Natural killer cell (primary cell): ENCODE measurements at regions not wholly inside any gene's neighbourhood (a gene's known extent, or its start where the extent isn't known, plus 50 kb on each side); places are given as distances from the start of the nearest gene placed in this dataset.

ENCODE experiments used
- ATAC-seq, 3 donors: fragments of 150-1000 bp in 2 of 3; fragments of 200-7000 bp in 1 of 3; cut with Tn5 transposase; 1 replicate in 1 of 3; 2 replicates in 2 of 3; pipeline ENCODE4 v1.10.0; 2021; ENCODE audit warnings: mild to moderate bottlenecking in 2 of 3, moderate library complexity in 2 of 3
- DNase-seq, 2 donors: peaks; one replicate each; pipeline versions ENCODE4 v3.0.0 to v3.0.0-alpha.2; 2013 to 2021; ENCODE audit warnings: mixed read lengths in 1 of 2
- H3K27ac ChIP-seq: one replicate; pipeline ENCODE4 v1.5.1; 2013; ENCODE audit warnings: mild to moderate bottlenecking, low read length
- H3K27me3 ChIP-seq: one replicate; pipeline ENCODE4 v1.6.1; 2013; ENCODE audit warnings: low read length; ENCODE audit not compliant: control insufficient read depth, insufficient read depth
- H3K36me3 ChIP-seq: one replicate; pipeline ENCODE4 v1.6.1; 2013; ENCODE audit warnings: low read length; ENCODE audit not compliant: control insufficient read depth, insufficient read depth
- H3K4me1 ChIP-seq: one replicate; pipeline ENCODE4 v1.6.1; 2013; ENCODE audit warnings: low read length; ENCODE audit not compliant: control insufficient read depth, insufficient read depth
- H3K4me3 ChIP-seq: one replicate; pipeline ENCODE4 v1.5.1; 2013; ENCODE audit warnings: low read length
- H3K9me3 ChIP-seq: one replicate; pipeline ENCODE4 v1.6.1; 2013; ENCODE audit warnings: low read length; ENCODE audit not compliant: control insufficient read depth, insufficient read depth
- H3K27ac Mint-ChIP-seq, 2 donors: one replicate each; pipeline ENCODE4 v1.8.0; 2022; ENCODE audit warnings: mild to moderate bottlenecking in 2 of 2, mixed read lengths in 2 of 2, moderate library complexity in 1 of 2
- H3K27me3 Mint-ChIP-seq, 2 donors: one replicate each; pipeline ENCODE4 v1.8.0; 2022; ENCODE audit warnings: low read depth in 2 of 2, mixed read lengths in 2 of 2
- H3K36me3 Mint-ChIP-seq: one replicate; pipeline ENCODE4 v1.8.0; 2022; ENCODE audit warnings: mixed read lengths
- H3K4me1 Mint-ChIP-seq, 2 donors: one replicate each; pipeline ENCODE4 v1.8.0; 2022; ENCODE audit warnings: mixed read lengths in 2 of 2
- H3K4me3 Mint-ChIP-seq: one replicate; pipeline ENCODE4 v1.8.0; 2022; ENCODE audit warnings: mild to moderate bottlenecking, moderate library complexity, mixed read lengths
- H3K9me3 Mint-ChIP-seq, 2 donors: one replicate each; pipeline ENCODE4 v1.8.0; 2022; ENCODE audit warnings: mixed read lengths in 2 of 2
- WGBS: methylation state at CpG from one replicate; pipeline ENCODE4 v1.1.7; 2013; ENCODE audit warnings: missing lambda C conversion rate; ENCODE audit not compliant: insufficient coverage; 5-methylcytosine and 5-hydroxymethylcytosine counted together
- intact Hi-C: fragments of 100-400 bp; cut with micrococcal nuclease; formaldehyde crosslinking; loops from one replicate; pipeline ENCODE4 v1.14.2; 2022
- TF ChIP-seq, protein P1 (sequence below): fragments of 200-600 bp; IDR thresholded peaks from one replicate; pipeline ENCODE4 v1.8.0; 2022; ENCODE audit warnings: antibody characterized with exemption

GRCh38 chr13:111858571-111858970 is 208.4 kb upstream of the SOX1 start:
- no peak overlapping the region for H3K27ac Mint-ChIP-seq
- Histone ChIP-seq H3K4me1 (no peaks in the 10 kb centered on the region), H3K27me3 (no peaks in the 10 kb centered on the region), H3K9me3 (no peaks in the 10 kb centered on the region), H3K36me3 (no peaks in the 10 kb centered on the region), H3K27ac (no peak overlapping the region), H3K4me3 (no peak overlapping the region)
- TF ChIP-seq, protein P1, sequence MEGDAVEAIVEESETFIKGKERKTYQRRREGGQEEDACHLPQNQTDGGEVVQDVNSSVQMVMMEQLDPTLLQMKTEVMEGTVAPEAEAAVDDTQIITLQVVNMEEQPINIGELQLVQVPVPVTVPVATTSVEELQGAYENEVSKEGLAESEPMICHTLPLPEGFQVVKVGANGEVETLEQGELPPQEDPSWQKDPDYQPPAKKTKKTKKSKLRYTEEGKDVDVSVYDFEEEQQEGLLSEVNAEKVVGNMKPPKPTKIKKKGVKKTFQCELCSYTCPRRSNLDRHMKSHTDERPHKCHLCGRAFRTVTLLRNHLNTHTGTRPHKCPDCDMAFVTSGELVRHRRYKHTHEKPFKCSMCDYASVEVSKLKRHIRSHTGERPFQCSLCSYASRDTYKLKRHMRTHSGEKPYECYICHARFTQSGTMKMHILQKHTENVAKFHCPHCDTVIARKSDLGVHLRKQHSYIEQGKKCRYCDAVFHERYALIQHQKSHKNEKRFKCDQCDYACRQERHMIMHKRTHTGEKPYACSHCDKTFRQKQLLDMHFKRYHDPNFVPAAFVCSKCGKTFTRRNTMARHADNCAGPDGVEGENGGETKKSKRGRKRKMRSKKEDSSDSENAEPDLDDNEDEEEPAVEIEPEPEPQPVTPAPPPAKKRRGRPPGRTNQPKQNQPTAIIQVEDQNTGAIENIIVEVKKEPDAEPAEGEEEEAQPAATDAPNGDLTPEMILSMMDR = no peak
- no peaks in the 10 kb centered on the region for H3K36me3 Mint-ChIP-seq
- H3K4me3 Mint-ChIP-seq = no peak overlapping the region
- DNase-seq = no peak
- no peak for ATAC-seq
- no peaks in the 10 kb centered on the region for H3K4me1 Mint-ChIP-seq
- no peaks in the 10 kb centered on the region for H3K27me3 Mint-ChIP-seq
- intact Hi-C loops = no loop called here
- WGBS = 92% methylated on average over 14 of the region's 14 CpGs
- H3K9me3 Mint-ChIP-seq = no peaks in the 10 kb centered on the region

DNA sequence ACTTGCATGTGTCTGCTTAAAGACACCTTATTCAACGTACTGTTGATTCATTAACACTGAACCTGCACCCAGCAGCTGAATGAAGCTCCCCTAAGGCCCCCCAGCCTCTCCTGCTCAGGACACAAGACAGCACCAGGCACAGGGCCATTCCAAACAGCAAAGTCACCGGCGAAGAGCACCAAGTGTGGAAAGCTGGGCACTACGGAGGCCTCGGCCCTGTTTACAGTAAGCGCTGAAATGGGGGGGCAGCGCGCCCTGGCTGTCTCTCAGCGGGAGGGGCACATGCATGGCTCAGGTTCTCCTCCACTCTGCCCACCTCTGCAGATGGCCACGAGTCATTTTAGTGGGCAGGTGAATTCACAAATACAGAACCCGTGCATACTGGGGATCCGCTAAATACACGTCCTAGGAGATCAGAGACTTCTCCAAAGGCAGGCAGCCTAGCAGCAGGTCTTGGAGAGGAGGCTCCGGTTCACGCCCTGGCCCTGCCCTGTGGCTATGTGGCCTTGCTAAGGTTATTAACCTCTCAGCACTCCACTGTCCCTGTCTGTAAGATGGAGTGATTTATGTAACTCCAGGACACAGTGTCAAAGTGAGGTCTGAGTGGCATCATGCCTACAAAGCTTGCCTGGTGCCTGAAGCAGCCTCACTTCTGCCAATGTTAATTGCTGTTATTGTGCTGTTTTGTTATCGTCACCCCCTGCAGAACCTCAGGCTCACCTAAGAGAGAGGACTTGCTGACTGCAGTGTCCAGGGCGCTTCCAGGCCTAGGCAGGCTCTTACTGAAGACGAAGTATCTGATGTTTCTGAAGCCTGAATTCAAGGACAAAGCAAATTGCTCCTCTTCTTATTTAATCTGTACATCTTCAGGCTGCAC is 207.4 kb upstream of the SOX1 start:
- H3K4me1 ChIP-seq = no peaks in the 10 kb centered on the region
- 84% methylated on average over 18 of the region's 18 CpGs for WGBS
- no peaks in the 10 kb centered on the region for H3K9me3 Mint-ChIP-seq

DNA sequence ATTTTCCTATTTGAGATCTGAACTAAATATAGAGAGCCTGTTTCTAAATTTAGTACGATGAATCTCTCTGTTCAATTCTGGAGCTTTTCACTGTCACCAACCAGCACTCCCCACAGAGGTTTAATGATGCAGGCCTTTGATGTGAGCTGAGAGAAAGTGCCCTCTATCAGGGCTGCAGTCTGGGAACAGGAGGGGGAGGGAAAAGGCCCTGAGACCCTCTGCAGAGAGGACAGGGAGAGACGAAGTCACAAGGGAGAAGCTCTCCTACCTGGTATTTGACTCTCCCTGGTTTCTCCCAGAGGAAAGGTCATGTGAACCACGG is 206.8 kb upstream of the SOX1 start:
- DNase-seq (no peak), ATAC-seq (no peak)
- intact Hi-C loops = no loop called here
- Histone ChIP-seq H3K9me3 (no peaks in the 10 kb centered on the region), H3K27ac (no peak overlapping the region), H3K4me1 (no peaks in the 10 kb centered on the region), H3K4me3 (no peak overlapping the region), H3K27me3 (no peaks in the 10 kb centered on the region), H3K36me3 (no peaks in the 10 kb centered on the region)
- Mint-ChIP-seq H3K36me3 (no peaks in the 10 kb centered on the region), H3K27me3 (no peaks in the 10 kb centered on the region), H3K4me1 (no peaks in the 10 kb centered on the region), H3K9me3 (no peaks in the 10 kb centered on the region), H3K4me3 (no peak overlapping the region), H3K27ac (no peak overlapping the region)
- TF ChIP-seq, protein P1 = no peak
- WGBS = 60% methylated on average over 2 of the region's 3 CpGs

More for the DNA sequence above, 207.4 kb upstream of the SOX1 start:
- no peak for ATAC-seq
- no peak for DNase-seq
- H3K4me3 Mint-ChIP-seq = no peak overlapping the region
- Histone ChIP-seq H3K27me3 (no peaks in the 10 kb centered on the region), H3K27ac (no peak overlapping the region), H3K36me3 (no peaks in the 10 kb centered on the region), H3K9me3 (no peaks in the 10 kb centered on the region), H3K4me3 (no peak overlapping the region)
- intact Hi-C loops = no loop called here
- H3K36me3 Mint-ChIP-seq = no peaks in the 10 kb centered on the region
- H3K27ac Mint-ChIP-seq = no peak overlapping the region
- TF ChIP-seq, protein P1 = no peak
- H3K27me3 Mint-ChIP-seq = no peaks in the 10 kb centered on the region
- H3K4me1 Mint-ChIP-seq = no peaks in the 10 kb centered on the region

- no peak overlapping the region for H3K27ac Mint-ChIP-seq
- H3K27me3 Mint-ChIP-seq = no peaks in the 10 kb centered on the region
- WGBS = 94% methylated on average over 7 of the region's 7 CpGs
- no peak overlapping the region for H3K4me3 Mint-ChIP-seq
- Histone ChIP-seq H3K4me3 (no peak overlapping the region), H3K27me3 (no peaks in the 10 kb centered on the region), H3K9me3 (no peaks in the 10 kb centered on the region), H3K27ac (no peak overlapping the region), H3K36me3 (no peaks in the 10 kb centered on the region), H3K4me1 (no peaks in the 10 kb centered on the region)
- no peaks in the 10 kb centered on the region for H3K4me1 Mint-ChIP-seq
- no peaks in the 10 kb centered on the region for H3K36me3 Mint-ChIP-seq
- TF ChIP-seq, protein P1 = no peak
- DNase-seq = no peak
- no peak for ATAC-seq
- intact Hi-C loops = no loop called here
- no peaks in the 10 kb centered on the region for H3K9me3 Mint-ChIP-seq
Measured at GRCh38 chr13:111861319-111861718, 205.6 kb upstream of the SOX1 start.
